Fibroblast of mammary gland (primary cell): ENCODE measurements at regions not wholly inside any gene's neighbourhood (a gene's known extent, or its start where the extent isn't known, plus 50 kb on each side); places are given as distances from the start of the nearest gene placed in this dataset.
"Not testable (repeated sequence)": the region's sequence is repeated elsewhere in the genome, so short reads cannot be mapped to it uniquely, and the experiment has no call there.

Experiments
- DNase-seq: peaks from one replicate; pipeline ENCODE4 v3.0.0-alpha.2; 2010; ENCODE audit warnings: low read depth
- H3K4me3 ChIP-seq: 2 replicates; pipeline ENCODE4 v1.5.1; 2011; ENCODE audit warnings: low read depth, mild to moderate bottlenecking, low read length, moderate library complexity; ENCODE audit not compliant: control insufficient read depth
- CTCF ChIP-seq: conservative IDR thresholded peaks from 2 replicates; pipeline ENCODE4 v1.5.1; 2011; ENCODE audit warnings: low read depth, low read length, inconsistent platforms; ENCODE audit not compliant: control insufficient read depth, insufficient read depth

DNA sequence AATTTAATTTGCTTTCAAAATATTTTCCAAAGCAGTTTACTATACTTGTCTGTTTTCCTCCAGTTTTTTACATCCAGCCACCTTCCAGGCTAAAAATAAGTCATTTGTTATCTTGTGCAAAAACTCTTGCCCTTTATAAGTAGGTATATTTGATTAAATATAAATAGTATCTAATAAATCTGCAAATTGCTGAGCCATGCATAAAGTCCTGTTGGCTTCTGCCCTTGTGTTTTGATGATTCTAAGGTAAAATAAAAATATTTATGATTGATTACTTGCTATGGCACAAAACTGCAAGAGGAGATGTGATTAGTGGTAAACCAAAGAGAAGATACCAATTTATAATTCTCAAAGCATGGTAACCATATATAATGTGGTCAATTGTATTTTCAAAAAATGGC, 1026.7 kb downstream of the EPHA3 start:
- no peak overlapping the region for H3K4me3 ChIP-seq
- DNase-seq, result no peak
- TF ChIP-seq CTCF, result no peak

- DNase-seq, result no peak
- TF ChIP-seq CTCF, result no peak
- no peak overlapping the region for H3K4me3 ChIP-seq
These were observed 1029.2 kb downstream of the EPHA3 start for GRCh38 chr3:90136456-90137191.

GRCh38 chr3:90145094-90145860, 1037.9 kb downstream of the EPHA3 start:
- H3K4me3 ChIP-seq, result no peak overlapping the region
- DNase-seq, result no peak
- no peak for TF ChIP-seq CTCF

- no peak for DNase-seq
- TF ChIP-seq CTCF, result no peak
- H3K4me3 ChIP-seq, result no peak overlapping the region
These were observed 1072.7 kb downstream of the EPHA3 start for GRCh38 chr3:90180096-90180495.

DNA sequence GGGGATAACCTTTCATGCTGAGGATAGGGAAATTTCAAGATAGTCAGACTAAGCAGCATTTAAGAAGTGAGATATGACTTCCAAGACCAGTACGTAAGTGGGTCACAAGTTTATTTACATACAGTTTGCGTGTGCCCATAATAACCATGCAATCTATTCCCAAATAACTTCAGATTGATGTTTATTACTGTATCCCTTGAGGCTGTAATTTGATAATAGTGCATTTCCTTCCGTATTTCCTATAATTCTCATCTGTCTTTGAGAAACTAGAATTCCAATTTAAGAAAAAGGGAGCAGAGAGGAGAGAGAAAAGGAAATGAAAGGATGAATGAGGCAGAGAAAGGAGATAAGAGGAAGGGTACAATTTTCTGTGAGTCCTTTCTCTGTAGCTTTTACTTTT, 1073.1 kb downstream of the EPHA3 start:
- no peak overlapping the region for H3K4me3 ChIP-seq
- DNase-seq, result no peak
- TF ChIP-seq CTCF, result no peak

- DNase-seq, result peak; percentile 55
- peak overlapping the region; percentile 26 for H3K4me3 ChIP-seq
These were observed 1075.0 kb downstream of the EPHA3 start for GRCh38 chr3:90182291-90182976.

DNA sequence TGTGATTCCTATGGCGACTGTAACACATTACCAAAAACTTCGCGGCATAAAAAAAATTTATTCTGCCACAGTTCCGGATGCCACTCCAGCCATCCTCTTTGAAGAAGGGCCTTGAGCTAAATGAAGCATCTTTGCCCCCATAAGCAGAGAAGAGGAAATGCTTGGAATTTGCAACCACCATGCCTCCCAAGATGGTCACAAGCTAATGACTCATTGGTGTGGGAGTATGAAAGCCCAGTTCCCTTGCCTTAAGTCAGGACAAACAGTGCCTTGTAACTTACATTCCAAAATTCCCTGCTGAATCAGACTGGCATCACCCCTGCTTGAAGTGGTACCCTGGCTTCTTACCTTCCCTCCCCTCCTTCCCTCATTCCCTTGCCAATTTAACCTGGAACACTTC, 1077.4 kb downstream of the EPHA3 start:
- no peak for TF ChIP-seq CTCF
- DNase-seq, result peak; percentile 65
- H3K4me3 ChIP-seq, result no peak overlapping the region

DNA sequence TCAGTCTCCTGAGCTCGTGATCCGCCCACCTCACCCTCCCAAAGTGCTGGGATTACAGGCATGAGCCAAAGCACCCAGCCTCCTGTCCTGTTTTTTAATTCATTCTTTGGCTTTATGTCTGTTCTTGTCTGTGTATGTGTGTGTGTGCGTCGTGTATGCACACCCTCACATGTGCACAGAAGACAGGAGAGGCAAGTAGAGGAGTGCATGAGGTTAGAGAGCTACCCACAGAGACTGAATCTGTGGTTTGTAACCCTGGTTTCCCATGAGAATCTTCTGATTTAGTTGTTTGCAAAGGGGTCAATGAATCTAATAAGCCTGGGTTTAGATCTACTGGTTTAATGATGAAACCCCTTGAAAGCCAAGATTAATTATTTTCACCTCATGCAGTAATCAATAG, 1090.0 kb downstream of the EPHA3 start:
- H3K4me3 ChIP-seq, result not testable (repeated sequence)

DNA sequence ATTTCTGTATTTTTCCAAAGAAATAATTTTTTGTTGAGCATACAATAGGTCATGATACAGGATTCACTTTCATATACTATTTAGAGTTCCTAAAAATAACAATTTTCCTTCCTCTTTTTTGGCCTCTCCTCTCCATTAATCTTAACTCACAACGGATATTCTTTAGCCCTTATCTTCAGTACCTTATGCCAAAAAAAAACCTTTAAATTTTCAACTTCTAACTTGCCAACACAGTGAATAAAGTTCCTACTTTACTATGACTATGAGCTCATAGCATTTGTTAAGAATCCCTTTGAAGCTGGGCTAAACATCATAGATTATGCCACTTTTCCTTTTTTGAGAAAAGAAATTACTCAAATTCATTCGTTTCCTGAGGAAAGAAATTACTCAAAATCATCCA, 1095.5 kb downstream of the EPHA3 start:
- not testable (repeated sequence) for DNase-seq, H3K4me3 ChIP-seq

More for the DNA sequence above, 1090.0 kb downstream of the EPHA3 start:
- DNase-seq, result not testable (repeated sequence)

DNA sequence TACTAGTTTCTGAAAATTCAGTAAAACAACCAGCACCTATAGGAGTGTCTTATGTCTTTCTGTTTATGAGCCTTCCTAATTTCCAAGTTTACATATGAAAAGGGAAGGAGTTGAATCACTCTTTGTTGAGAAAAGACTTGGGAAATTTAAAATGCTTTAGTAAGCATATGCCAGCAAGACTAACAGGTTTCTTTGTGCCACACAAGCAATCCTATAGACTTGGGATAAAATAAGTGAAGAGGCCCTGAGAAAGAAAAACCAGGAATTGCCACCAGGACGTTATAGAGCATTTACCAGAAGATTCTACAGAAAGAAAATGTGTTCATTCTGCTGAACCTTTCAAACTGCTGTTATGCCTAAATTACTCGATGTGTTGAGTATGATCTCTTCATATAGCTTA, 1099.1 kb downstream of the EPHA3 start:
- not testable (repeated sequence) for H3K4me3 ChIP-seq, DNase-seq
